HG03354 (cell line): ENCODE measurements at regions not wholly inside any gene's neighbourhood (a gene's known extent, or its start where the extent isn't known, plus 50 kb on each side); places are given as distances from the start of the nearest gene placed in this dataset.
"Not testable (repeated sequence)": the region's sequence is repeated elsewhere in the genome, so short reads cannot be mapped to it uniquely, and the experiment has no call there.

Experiments used
- ATAC-seq: cut with Tn5 transposase; IDR thresholded peaks from one replicate; pipeline ENCODE4 v1.9.1; 2021; ENCODE audit warnings: mild to moderate bottlenecking; ENCODE audit not compliant: unreplicated experiment, poor library complexity, severe bottlenecking

DNA sequence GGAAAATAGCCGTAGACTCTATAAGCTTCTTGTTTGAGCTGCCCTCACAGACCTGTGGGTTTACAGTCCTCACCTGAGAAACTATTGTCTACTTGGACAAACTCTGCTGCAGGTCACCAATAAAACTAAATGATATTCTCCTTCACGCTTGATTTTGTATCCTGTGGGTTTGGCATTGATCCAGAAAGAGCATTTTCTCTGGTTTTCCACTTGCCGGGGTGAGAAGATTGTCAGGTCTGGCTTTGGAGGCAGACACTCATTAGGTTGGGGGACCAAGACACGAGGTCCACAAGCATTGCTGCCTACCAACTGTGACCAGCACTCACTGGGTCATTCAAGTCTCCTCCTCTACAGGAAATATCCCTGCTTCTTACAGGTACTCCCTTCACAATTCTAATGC lies 68.5 kb downstream of the CDC14C start:
- no peak for ATAC-seq

- peak; percentile 100 for ATAC-seq
These were observed 77.3 kb downstream of the CDC14C start for GRCh38 chr7:49001610-49002033.

- ATAC-seq: no peak
These were observed 86.4 kb downstream of the CDC14C start for GRCh38 chr7:49010717-49011116.

GRCh38 chr7:49014870-49015269 lies 90.5 kb downstream of the CDC14C start:
- ATAC-seq: no peak

DNA sequence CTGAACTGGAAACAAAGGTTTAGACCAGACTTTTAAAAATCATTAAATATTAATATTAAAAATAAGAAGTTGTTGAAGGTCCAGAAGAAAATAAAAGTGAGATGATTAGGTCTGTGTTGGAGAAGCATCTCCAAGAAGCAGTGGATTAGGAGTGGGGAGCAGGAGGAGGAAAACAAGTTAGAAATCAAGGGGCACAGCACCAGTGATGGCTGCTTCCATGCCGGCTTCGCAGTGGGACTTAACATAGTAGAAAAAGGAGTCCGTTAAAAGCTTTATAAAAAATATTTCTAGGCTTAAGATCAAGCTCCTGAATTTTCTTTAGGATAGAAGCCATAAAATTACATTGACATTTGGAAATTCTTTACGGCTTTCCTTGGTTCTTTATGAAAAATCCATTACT lies 95.8 kb downstream of the CDC14C start:
- ATAC-seq: no peak

- ATAC-seq: no peak
These were observed 98.1 kb downstream of the CDC14C start for GRCh38 chr7:49022448-49022847.

- ATAC-seq: no peak
These were observed 99.3 kb downstream of the CDC14C start for GRCh38 chr7:49023345-49024328.

DNA sequence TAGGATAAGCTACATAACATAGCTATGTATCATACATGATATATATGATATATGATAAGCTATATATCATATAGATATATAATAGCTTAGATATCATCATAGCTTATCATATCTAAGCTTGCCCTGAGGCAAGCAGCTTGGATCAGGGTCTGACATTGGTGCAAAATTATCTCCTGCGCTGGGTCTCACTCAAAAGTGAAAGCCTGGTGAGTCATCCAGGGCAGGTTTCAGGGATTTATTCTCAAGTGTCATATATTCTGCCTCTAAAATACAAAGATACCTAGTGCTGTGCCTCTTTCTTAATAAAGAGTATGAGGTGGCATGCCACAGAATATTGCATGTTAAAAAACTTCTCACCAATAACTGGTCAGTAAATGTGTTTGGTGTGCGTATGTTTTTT lies 105.9 kb downstream of the CDC14C start:
- no peak for ATAC-seq

DNA sequence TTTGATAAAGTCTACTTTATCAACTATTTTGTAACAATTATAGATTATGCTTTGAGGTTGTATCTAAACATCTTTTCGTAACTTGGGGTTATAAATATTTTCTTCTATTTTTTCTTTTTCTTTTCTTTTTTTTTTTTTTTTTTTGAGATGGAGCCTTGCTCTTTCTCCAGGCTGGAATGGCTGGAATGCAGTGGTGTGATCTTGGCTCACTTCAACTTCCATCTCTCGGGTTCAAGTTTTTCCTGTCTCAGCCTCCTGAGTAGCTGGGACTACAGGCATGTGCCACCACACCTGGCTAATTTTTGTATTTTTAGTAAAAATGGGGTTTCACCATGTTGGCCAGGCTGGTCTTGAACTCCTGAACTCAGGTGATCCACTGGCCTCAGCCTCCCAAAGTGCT lies 108.8 kb downstream of the CDC14C start:
- not testable (repeated sequence) for ATAC-seq

DNA sequence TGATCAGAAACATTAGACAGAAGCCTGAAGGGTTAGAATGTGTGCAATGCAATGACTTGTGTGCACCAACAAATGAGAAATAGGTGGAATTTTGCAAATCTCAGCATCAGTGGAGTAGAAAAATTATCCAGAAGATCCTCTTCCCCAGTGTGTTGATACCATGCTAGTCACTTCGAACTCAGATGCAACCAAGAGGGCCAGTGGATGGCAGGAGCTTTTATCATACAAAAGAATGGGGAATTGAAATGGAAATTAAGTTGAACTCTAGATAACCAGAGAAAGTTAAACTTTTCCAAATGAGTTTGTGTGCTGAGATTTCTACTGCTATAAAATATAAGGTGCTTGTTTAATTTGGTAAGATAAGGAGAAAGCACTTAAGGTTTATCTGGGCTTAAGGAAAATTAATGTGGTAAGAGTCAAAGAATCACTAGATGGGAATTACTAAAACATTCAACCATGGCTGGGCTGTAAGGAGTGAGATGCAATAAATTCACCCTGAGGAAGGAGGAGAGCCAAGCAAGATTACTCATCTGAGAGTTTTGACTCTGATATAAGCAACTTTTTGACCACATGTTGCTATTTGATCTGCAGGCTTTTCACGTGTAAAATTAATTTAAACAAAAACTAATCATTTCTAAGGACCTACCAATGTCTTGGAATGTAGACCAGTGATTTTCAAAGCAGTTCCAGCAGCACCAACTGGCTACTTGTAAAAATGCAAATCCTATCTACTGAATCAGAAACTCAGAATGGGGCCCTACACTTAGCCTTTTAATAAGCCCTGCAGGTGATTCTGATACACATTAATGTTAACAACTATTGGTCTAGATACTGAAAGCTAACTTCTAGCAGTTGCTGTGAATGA lies 113.2 kb downstream of the CDC14C start:
- ATAC-seq: no peak

DNA sequence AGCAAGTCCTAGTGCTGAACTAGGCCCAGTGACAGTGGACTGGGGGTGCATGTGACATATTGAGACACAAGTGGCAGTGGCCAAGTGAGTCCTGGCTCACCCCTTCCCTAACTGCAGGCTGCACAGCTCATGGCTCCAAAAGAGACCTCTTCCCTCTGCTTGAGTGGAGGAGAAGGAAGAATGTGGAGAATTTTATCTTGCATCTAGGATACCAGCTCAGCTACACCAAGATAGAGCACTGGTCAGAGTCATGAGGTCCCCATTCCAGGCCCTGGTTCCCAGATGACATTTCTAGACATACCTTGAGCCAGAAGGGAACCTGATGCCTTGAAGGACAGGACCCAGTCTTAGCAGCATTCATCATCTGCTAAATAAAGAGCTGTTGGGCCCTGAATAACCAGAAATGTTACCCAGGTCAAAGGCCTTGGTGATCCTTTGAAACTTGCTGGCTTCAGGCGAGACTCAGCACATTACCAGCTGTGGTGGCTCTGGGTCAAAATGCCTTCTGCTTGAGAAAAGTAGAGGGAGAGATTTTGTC lies 114.5 kb downstream of the CDC14C start:
- no peak for ATAC-seq

- ATAC-seq: no peak
These were observed 136.4 kb downstream of the CDC14C start for GRCh38 chr7:49060743-49061142.

GRCh38 chr7:49074538-49074937 lies 150.2 kb downstream of the CDC14C start:
- ATAC-seq: no peak

- ATAC-seq: no peak
These were observed 156.6 kb downstream of the CDC14C start for GRCh38 chr7:49080896-49081475.

GRCh38 chr7:49088017-49088416 lies 163.7 kb downstream of the CDC14C start:
- ATAC-seq: no peak

DNA sequence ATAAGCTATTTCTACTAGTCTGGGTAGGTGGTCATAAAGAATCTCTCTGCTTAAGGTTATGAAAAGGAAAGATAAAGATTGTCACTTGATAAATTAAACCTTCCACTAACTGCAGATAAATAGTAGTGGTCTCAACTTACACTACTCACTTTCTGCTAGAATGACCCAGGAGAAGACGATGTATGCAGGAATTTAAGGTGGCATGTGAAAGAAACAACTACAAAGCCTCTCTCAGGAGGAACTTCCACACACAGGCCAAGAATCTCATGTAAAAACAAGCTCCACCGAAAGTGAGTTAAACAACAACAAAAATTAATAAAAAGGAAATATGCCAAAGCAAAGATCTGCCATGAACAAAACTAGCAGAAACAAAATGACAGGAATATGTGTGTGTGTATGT lies 165.4 kb downstream of the CDC14C start:
- ATAC-seq: no peak

DNA sequence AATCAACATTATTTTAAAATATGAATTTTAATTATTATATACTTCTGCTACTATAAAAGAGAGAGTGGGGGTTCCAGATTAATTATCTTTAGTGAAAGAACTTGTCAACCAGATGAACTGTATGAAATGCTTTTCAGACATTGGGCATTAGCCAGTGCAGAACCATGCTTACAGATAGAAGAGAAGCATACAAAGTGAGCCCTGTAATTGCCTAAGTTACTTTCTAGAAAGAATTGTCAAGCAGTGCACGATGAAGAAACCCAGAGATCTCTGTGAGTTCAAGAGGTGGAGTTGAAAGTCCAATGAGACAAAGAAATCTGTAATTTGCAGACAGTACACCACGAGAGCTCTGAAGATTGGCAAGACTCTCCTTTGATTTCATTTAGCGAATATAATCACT lies 166.7 kb downstream of the CDC14C start:
- ATAC-seq: no peak

DNA sequence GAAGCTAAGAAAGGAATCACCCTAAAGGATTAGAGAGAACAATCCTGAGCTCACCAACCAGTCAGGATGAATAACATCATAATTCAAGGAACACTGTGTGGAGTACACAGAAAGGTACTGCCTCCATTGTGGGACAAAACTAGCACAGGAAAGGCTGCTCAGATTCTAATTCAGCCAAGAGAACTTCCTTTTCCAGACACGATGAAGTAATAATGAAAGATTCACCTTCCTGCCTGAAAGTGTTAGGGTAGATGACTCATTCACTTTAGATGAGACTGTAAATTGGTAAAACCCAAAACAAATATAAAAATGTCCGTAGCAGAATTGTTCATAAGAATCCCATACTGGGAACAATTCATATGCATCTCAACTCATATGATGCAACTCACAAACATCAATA lies 167.2 kb downstream of the CDC14C start:
- no peak for ATAC-seq

- no peak for ATAC-seq
These were observed 168.9 kb downstream of the CDC14C start for GRCh38 chr7:49093218-49093617.

GRCh38 chr7:49094866-49095265 lies 170.5 kb downstream of the CDC14C start:
- ATAC-seq: no peak
